IMR-90 (cell line): ENCODE measurements at regions not wholly inside any gene's neighbourhood (a gene's known extent, or its start where the extent isn't known, plus 50 kb on each side); places are given as distances from the start of the nearest gene placed in this dataset.
"Not testable (repeated sequence)": the region's sequence is repeated elsewhere in the genome, so short reads cannot be mapped to it uniquely, and the experiment has no call there.

Experiments
- ATAC-seq: fragments of 200-7000 bp; cut with Tn5 transposase; 2 replicates; pipeline ENCODE4 v1.9.1; 2020; ENCODE audit warnings: low read depth, mild to moderate bottlenecking, moderate library complexity
- BruUV-seq: library from RNA; stranded (reverse); fragments of 400-500 nt; replicated peaks from 2 replicates; lab custom pipeline; 2021; lab: Mats Ljungman, UMichigan
- CTCF ChIA-PET: fragments of 300-600 bp; formaldehyde crosslinking; extraction: SDS; loops from one replicate; lab custom pipeline; 2021; ENCODE audit warnings: antibody characterized with exemption; lab: Yijun Ruan, JAX
- POLR2A ChIA-PET: fragments of 300-600 bp; sonication (Branson Sonifier 250); formaldehyde crosslinking; loops from one replicate; lab custom pipeline; 2022; ENCODE audit warnings: antibody characterized with exemption; ENCODE audit not compliant: unreplicated experiment; lab: Charles Lee
- DNase-seq: peaks from one replicate; pipeline ENCODE4 v3.0.0; 2013
- H2AFZ ChIP-seq: replicated peaks from 2 replicates; pipeline ENCODE3; 2013; ENCODE audit warnings: low read length, mild to moderate bottlenecking; ENCODE audit not compliant: poor library complexity
- H2AK5ac ChIP-seq: 2 replicates; pipeline ENCODE4 v1.6.1; 2013; ENCODE audit warnings: low read depth, low read length, inconsistent platforms
- H2AK9ac ChIP-seq: replicated peaks from 2 replicates; pipeline ENCODE3; 2013; ENCODE audit warnings: mild to moderate bottlenecking, low read depth, low read length, moderate library complexity; ENCODE audit not compliant: poor library complexity
- H2BK120ac ChIP-seq: 2 replicates; pipeline ENCODE4 v1.6.1; 2013; ENCODE audit warnings: low read depth, low read length, inconsistent platforms
- H2BK15ac ChIP-seq: 3 replicates; pipeline ENCODE4 v1.6.1; 2013; ENCODE audit warnings: low read depth, low read length, inconsistent platforms
- H2BK20ac ChIP-seq: 2 replicates; pipeline ENCODE4 v1.6.1; 2013; ENCODE audit warnings: low read depth, mild to moderate bottlenecking, inconsistent platforms, low read length, moderate library complexity
- H2BK5ac ChIP-seq: 2 replicates; pipeline ENCODE4 v1.6.1; 2013; ENCODE audit warnings: mild to moderate bottlenecking, low read depth, low read length, inconsistent platforms; ENCODE audit not compliant: poor library complexity, severe bottlenecking
- H3K14ac ChIP-seq: replicated peaks from 2 replicates; pipeline ENCODE4 v1.6.1; 2013; ENCODE audit warnings: low read depth, low read length, inconsistent platforms
- H3K18ac ChIP-seq: 2 replicates; pipeline ENCODE4 v1.6.1; 2013; ENCODE audit warnings: low read depth, low read length, control low read depth
- H3K23ac ChIP-seq: 2 replicates; pipeline ENCODE4 v1.6.1; 2013; ENCODE audit warnings: low read depth, low read length, inconsistent platforms
- H3K27ac ChIP-seq: 2 replicates; pipeline ENCODE4 v1.5.1; 2013; ENCODE audit warnings: mild to moderate bottlenecking, control low read depth, low read length; ENCODE audit not compliant: insufficient read depth
- H3K27me3 ChIP-seq: 2 replicates; pipeline ENCODE4 v1.6.1; 2013; ENCODE audit warnings: low read length; ENCODE audit not compliant: control insufficient read depth, insufficient read depth
- H3K36me3 ChIP-seq: 2 replicates; pipeline ENCODE4 v1.6.1; 2013; ENCODE audit warnings: low read length, mixed read lengths; ENCODE audit not compliant: control insufficient read depth, insufficient read depth
- H3K4ac ChIP-seq: 2 replicates; pipeline ENCODE4 v1.6.1; 2013; ENCODE audit warnings: low read depth, low read length, inconsistent platforms
- H3K4me1 ChIP-seq: 2 replicates; pipeline ENCODE4 v1.6.1; 2013; ENCODE audit warnings: low read length, mixed read lengths; ENCODE audit not compliant: control insufficient read depth, insufficient read depth
- H3K4me2 ChIP-seq: 2 replicates; pipeline ENCODE4 v1.6.1; 2013; ENCODE audit warnings: low read depth, mild to moderate bottlenecking, control low read depth, low read length, moderate library complexity
- H3K4me3 ChIP-seq: 2 replicates; pipeline ENCODE4 v1.5.1; 2013; ENCODE audit warnings: low read depth, mild to moderate bottlenecking, control low read depth, low read length, moderate library complexity; ENCODE audit not compliant: insufficient read depth
- H3K56ac ChIP-seq: 2 replicates; pipeline ENCODE4 v1.6.1; 2013; ENCODE audit warnings: low read length, inconsistent platforms; ENCODE audit not compliant: insufficient read depth; ENCODE audit errors: extremely low read depth
- H3K79me1 ChIP-seq, 2 experiments: 2 replicates each; pipeline ENCODE4 v1.6.1; 2013; ENCODE audit warnings: low read length in 2 of 2, inconsistent platforms in 1 of 2, low read depth in 1 of 2
- H3K9ac ChIP-seq: 2 replicates; pipeline ENCODE4 v1.6.1; 2013; ENCODE audit warnings: low read depth, low read length, control low read depth
- H3K9me1 ChIP-seq: 2 replicates; pipeline ENCODE4 v1.6.1; 2013; ENCODE audit warnings: low read length, inconsistent platforms; ENCODE audit not compliant: insufficient read depth
- H3K9me3 ChIP-seq: 2 replicates; pipeline ENCODE4 v1.6.1; 2013; ENCODE audit warnings: low read length; ENCODE audit not compliant: control insufficient read depth, insufficient read depth
- H4K20me1 ChIP-seq: 2 replicates; pipeline ENCODE4 v1.6.1; 2013; ENCODE audit warnings: low read length, inconsistent platforms; ENCODE audit not compliant: insufficient read depth
- H4K5ac ChIP-seq: 2 replicates; pipeline ENCODE4 v1.6.1; 2013; ENCODE audit warnings: mild to moderate bottlenecking, low read depth, low read length, control low read depth
- H4K8ac ChIP-seq, 2 experiments: 2 replicates each; pipeline ENCODE4 v1.6.1; 2013; ENCODE audit warnings: low read depth in 2 of 2, low read length in 2 of 2, control low read depth in 1 of 2, inconsistent platforms in 1 of 2
- H4K91ac ChIP-seq: 2 replicates; pipeline ENCODE4 v1.6.1; 2013; ENCODE audit warnings: low read depth, low read length, inconsistent platforms; ENCODE audit not compliant: insufficient read depth
- WGBS, 2 experiments: methylation state at CpG; one replicate each; pipeline versions ENCODE4 v1.1.5 to v1.1.7; 2013; ENCODE audit warnings: missing lambda C conversion rate in 2 of 2; ENCODE audit not compliant: insufficient read length in 1 of 2; ENCODE audit errors: extremely low coverage in 2 of 2; 5-methylcytosine and 5-hydroxymethylcytosine counted together
- dilution Hi-C: fragments of 300-500 bp; cut with HindIII; formaldehyde crosslinking; loops from one replicate; pipeline ENCODE4 v1.14.3; 2018; ENCODE audit warnings: low sequenced_read_pairs; ENCODE audit not compliant: unreplicated experiment
- in situ Hi-C: fragments of 300-500 bp; cut with MboI; formaldehyde crosslinking; loops from 3 replicates; pipeline ENCODE4 v1.14.3; 2019; ENCODE audit warnings: low sequenced_read_pairs, inconsistent platforms, mixed read lengths
- intact Hi-C: fragments of 100-400 bp; cut with micrococcal nuclease; formaldehyde crosslinking; loops from 2 replicates; pipeline ENCODE4 v1.10.0; 2022

GRCh38 chr6:51008693-51009092 is 190.0 kb downstream of the TFAP2B start:
- H3K9me3 ChIP-seq, ATAC-seq, intact Hi-C loops, H3K4me3 ChIP-seq, BruUV-seq, H3K27ac ChIP-seq, DNase-seq, POLR2A ChIA-PET, H3K4me2 ChIP-seq, H2AK9ac ChIP-seq, dilution Hi-C loops, H4K5ac ChIP-seq, H3K4ac ChIP-seq, H4K8ac ChIP-seq, H3K56ac ChIP-seq, H3K79me1 ChIP-seq, H4K20me1 ChIP-seq, H3K23ac ChIP-seq, H2AFZ ChIP-seq, H3K18ac ChIP-seq, in situ Hi-C loops, H3K4me1 ChIP-seq, H3K36me3 ChIP-seq, H2BK120ac ChIP-seq, CTCF ChIA-PET, H3K9ac ChIP-seq, H2BK15ac ChIP-seq, H3K14ac ChIP-seq, H3K9me1 ChIP-seq, H2AK5ac ChIP-seq, H4K91ac ChIP-seq, H2BK20ac ChIP-seq, H3K27me3 ChIP-seq, H2BK5ac ChIP-seq: not testable (repeated sequence)
- WGBS, 2 experiments = no CpG with 5 or more reads among the region's 1 CpG
